Common myeloid progenitor, CD34-positive (primary cell): ENCODE measurements at regions not wholly inside any gene's neighbourhood (a gene's known extent, or its start where the extent isn't known, plus 50 kb on each side); places are given as distances from the start of the nearest gene placed in this dataset.

Experiments
- CTCF ChIA-PET: fragments of 350-600 bp; sonication (Branson Sonifier 250); formaldehyde crosslinking; loops from one replicate; lab custom pipeline; 2021; ENCODE audit warnings: antibody characterized with exemption; lab: Charles Lee
- POLR2A ChIA-PET: fragments of 350-600 bp; sonication (Branson Sonifier 250); formaldehyde crosslinking; loops from one replicate; lab custom pipeline; 2021; ENCODE audit warnings: antibody characterized with exemption; lab: Charles Lee
- DNase-seq, 3 donors: peaks; one replicate each; pipeline versions ENCODE4 v3.0.0 to v3.0.0-alpha.2; 2013
- H3K27ac ChIP-seq, 2 experiments: 1 replicate in 1 of 2; 2 replicates in 1 of 2; pipeline ENCODE4 v1.7.0; 2013; ENCODE audit warnings: inconsistent platforms in 2 of 2, low read length in 2 of 2, mild to moderate bottlenecking in 2 of 2, low read depth in 1 of 2, moderate library complexity in 1 of 2; ENCODE audit not compliant: severe bottlenecking in 2 of 2, insufficient read depth in 1 of 2, poor library complexity in 1 of 2
- H3K27me3 ChIP-seq, 5 experiments: replicated peaks in 2 of 5; 1 replicate in 3 of 5; 2 replicates in 2 of 5; pipeline versions ENCODE4 v1.6.1 to v1.7.0; 2013; ENCODE audit warnings: low read length in 4 of 5, mild to moderate bottlenecking in 2 of 5, moderate library complexity in 2 of 5, inconsistent platforms in 1 of 5; ENCODE audit not compliant: insufficient read depth in 5 of 5, control insufficient read depth in 4 of 5
- H3K36me3 ChIP-seq, 4 experiments: 1 replicate in 2 of 4; 2 replicates in 2 of 4; pipeline versions ENCODE4 v1.6.1 to v1.7.0; 2013; ENCODE audit warnings: low read length in 3 of 4, control low read depth in 1 of 4, mild to moderate bottlenecking in 1 of 4; ENCODE audit not compliant: control insufficient read depth in 4 of 4, insufficient read depth in 4 of 4
- H3K4me1 ChIP-seq, 4 experiments: 1 replicate in 3 of 4; 2 replicates in 1 of 4; pipeline versions ENCODE4 v1.6.1 to v1.7.1; 2013; ENCODE audit warnings: low read length in 3 of 4, mild to moderate bottlenecking in 3 of 4, control low read depth in 1 of 4, inconsistent platforms in 1 of 4, moderate library complexity in 1 of 4; ENCODE audit not compliant: control insufficient read depth in 4 of 4, insufficient read depth in 4 of 4; ENCODE audit errors: control extremely low read depth in 1 of 4
- H3K4me3 ChIP-seq, 7 experiments: 1 replicate in 4 of 7; 2 replicates in 3 of 7; pipeline versions ENCODE4 v1.5.1 to v1.7.0; 2013; ENCODE audit warnings: mild to moderate bottlenecking in 7 of 7, low read length in 6 of 7, moderate library complexity in 6 of 7, inconsistent platforms in 2 of 7, low read depth in 2 of 7, control low read depth in 1 of 7; ENCODE audit not compliant: insufficient read depth in 4 of 7, control insufficient read depth in 1 of 7; ENCODE audit errors: extremely low read depth in 1 of 7
- H3K9me3 ChIP-seq, 5 experiments: 1 replicate in 4 of 5; 2 replicates in 1 of 5; pipeline versions ENCODE4 v1.6.1 to v1.7.1; 2013; ENCODE audit warnings: low read length in 4 of 5, mild to moderate bottlenecking in 2 of 5, inconsistent platforms in 1 of 5, low read depth in 1 of 5, moderate library complexity in 1 of 5; ENCODE audit not compliant: control insufficient read depth in 4 of 5, insufficient read depth in 2 of 5; ENCODE audit errors: control extremely low read depth in 1 of 5
- WGBS: methylation state at CpG from one replicate; pipeline ENCODE4 v1.1.5; 2013; ENCODE audit not compliant: insufficient coverage; 5-methylcytosine and 5-hydroxymethylcytosine counted together

DNA sequence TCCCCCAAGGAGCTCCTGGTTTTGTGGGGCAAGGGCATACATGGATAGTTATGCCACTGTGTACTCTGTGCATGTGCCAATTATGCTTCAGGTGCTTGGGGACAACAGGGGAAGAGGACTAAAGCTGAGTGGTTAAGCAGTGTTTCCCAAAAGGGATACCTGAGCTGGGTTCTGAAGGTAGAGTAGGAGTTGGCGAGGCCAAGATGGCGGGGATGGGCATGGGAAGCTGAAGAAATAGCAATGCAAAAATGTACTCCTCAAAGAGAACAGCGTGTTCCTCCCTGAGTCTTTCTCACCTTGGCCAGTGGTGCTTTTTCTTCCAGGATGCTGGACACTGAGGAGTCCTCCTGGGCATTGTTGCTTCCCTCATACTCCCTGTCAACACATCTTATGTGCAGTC is 90.0 kb upstream of the LARGE1 start:
- no peaks in the 10 kb centered on the region for H3K27me3 ChIP-seq
- no peaks in the 10 kb centered on the region for H3K36me3 ChIP-seq
- 79% methylated on average over 3 of the region's 3 CpGs for WGBS
- H3K27ac ChIP-seq: no peak overlapping the region
- peaks cover 0 to 6% (median 0%) of the 10 kb centered on the region in 5 experiments for H3K9me3 ChIP-seq
- ChIA-PET CTCF (no interaction called here), POLR2A (no interaction called here)
- H3K4me1 ChIP-seq: no peaks in the 10 kb centered on the region
- DNase-seq: no peak
- no peak overlapping the region for H3K4me3 ChIP-seq

DNA sequence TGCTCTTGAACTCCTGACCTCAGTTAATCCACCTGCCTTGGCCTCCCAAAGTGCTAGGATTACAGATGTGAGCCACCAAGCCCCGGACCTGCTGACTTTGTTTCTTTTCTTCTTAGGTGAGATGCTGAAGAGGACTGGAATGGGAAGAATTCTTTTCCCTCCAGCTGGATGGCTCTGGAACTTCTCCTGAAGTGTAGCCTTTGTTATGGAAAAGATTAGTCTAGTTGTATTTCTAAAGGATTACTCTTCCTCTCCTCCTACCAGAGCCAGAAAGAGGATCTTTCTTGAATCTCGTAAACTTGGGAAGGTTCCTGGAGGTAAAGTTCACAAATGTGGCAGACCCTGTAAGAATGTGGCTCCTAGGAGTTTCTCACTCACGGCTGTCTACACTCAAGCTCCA is 95.4 kb upstream of the LARGE1 start:
- Histone ChIP-seq H3K4me3 (no peak overlapping the region), H3K9me3 (peaks cover 0 to 10% (median 2%) of the 10 kb centered on the region in 5 experiments), H3K27me3 (no peaks in the 10 kb centered on the region), H3K4me1 (no peaks in the 10 kb centered on the region), H3K27ac (no peak overlapping the region), H3K36me3 (no peaks in the 10 kb centered on the region)
- CTCF ChIA-PET: no interaction called here
- 92% methylated on average over 2 of the region's 3 CpGs for WGBS
- POLR2A ChIA-PET: no interaction called here
- no peak for DNase-seq

DNA sequence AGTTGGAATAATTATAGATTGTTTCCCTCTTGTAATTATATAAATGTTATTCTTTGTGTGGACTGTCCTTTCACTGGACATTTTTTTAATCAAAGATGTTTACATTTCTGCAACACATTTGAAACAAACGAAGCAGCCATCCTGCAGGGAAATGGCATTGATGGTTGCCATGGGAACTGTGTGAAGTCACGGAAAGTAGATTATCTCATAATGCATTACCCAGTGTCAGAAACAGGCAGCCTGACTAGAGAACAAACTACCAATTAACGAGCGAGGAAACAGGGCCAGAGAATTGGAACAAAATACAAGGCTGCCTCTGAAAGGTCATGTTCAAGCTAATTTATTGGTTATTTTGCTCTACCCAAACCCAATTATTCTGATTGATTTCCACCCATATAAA is 96.9 kb upstream of the LARGE1 start:
- Histone ChIP-seq H3K9me3 (peaks cover 0 to 10% (median 2%) of the 10 kb centered on the region in 5 experiments), H3K4me3 (no peak overlapping the region), H3K27me3 (no peaks in the 10 kb centered on the region), H3K27ac (no peak overlapping the region), H3K4me1 (no peaks in the 10 kb centered on the region), H3K36me3 (no peaks in the 10 kb centered on the region)
- POLR2A ChIA-PET: interaction anchor here (0.9 kb wide), 1 partner anchor 16 kb away, joined by 3 read pairs; no protein-coding TSS in a partner anchor
- 93% methylated on average over 3 of the region's 4 CpGs for WGBS
- CTCF ChIA-PET: no interaction called here
- no peak for DNase-seq

DNA sequence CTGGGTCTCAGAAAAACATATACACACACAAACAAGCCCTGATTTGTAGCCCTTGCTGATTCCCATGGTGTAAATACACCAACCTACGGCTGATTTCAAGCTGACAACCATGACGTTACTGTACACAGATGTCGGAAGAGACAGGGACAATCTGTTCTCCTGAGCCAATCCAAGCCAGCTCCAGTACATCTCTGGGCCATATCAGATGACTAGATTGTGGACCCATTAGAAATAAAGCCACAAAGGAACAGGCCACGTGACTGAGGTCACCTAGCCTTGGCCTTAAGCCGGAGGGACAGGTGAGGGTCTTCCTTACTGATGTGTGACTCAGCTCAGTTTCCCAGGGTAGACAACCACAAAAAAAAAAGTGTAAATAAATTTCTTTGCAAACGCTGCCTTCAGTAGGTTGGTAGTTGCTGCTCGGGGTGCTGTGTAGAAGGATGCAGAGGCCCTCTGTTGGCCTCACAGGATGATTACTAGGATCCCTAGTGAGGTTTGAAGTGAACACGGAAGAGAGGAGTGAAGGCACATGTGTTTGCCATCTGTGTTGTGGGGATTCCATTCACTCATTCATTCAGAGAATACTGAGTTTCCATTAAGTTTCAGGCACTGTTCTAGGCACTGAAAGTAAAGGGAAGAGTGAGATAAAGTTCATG is 99.0 kb upstream of the LARGE1 start:
- 85% methylated on average over 7 of the region's 8 CpGs for WGBS
- Histone ChIP-seq H3K4me1 (no peaks in the 10 kb centered on the region), H3K9me3 (peaks cover 0 to 8% (median 2%) of the 10 kb centered on the region in 5 experiments), H3K27me3 (no peaks in the 10 kb centered on the region), H3K36me3 (no peaks in the 10 kb centered on the region), H3K4me3 (no peak overlapping the region), H3K27ac (no peak overlapping the region)
- DNase-seq: no peak
- ChIA-PET POLR2A (no interaction called here), CTCF (no interaction called here)

DNA sequence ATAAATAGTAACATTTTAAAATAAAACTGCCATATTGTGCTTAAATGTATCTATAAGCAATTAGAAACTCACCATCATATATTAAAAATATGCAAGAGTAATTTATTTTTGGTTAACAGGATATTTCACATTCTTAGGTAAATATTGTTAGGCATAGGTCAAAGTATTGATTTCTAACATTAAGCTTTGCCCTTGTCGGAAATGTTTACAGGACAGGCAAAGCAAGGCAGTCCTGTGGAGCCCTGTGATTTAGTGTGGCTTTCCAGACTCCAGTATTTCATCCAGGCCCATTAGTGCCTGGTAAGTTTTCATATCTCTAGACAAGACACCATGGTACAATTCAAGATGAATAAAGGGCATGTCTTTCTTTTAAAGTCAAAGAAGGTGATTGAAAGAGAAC is 114.9 kb upstream of the LARGE1 start:
- no peaks in the 10 kb centered on the region for H3K9me3 ChIP-seq
- no peak for DNase-seq
- ChIA-PET CTCF (no interaction called here), POLR2A (no interaction called here)
- no peak overlapping the region for H3K27ac ChIP-seq
- no CpG with 5 or more reads among the region's 1 CpG for WGBS
- H3K36me3 ChIP-seq: no peaks in the 10 kb centered on the region
- no peaks in the 10 kb centered on the region for H3K4me1 ChIP-seq
- no peak overlapping the region for H3K4me3 ChIP-seq
- no peaks in the 10 kb centered on the region for H3K27me3 ChIP-seq

DNA sequence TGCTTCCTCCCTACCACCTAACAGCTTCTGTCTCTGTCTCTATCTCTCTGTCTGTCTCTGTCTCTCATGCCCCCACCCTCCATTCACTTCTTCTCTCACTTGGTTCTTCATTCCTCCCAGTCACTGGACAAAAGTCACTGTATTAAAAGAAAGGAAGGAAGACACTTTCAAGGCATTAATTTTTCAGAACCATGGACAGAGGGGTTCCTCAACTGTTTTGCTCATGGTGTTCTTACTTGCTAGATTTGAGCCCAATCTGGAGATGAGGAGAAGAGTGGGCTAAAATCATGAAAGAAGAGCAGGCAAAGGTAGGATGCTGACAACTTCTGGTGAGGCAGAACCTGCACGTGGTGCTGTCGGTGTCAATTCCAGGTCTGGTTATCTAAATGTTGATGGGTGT is 116.7 kb upstream of the LARGE1 start:
- no peaks in the 10 kb centered on the region for H3K27me3 ChIP-seq
- no peak for DNase-seq
- POLR2A ChIA-PET: no interaction called here
- H3K36me3 ChIP-seq: no peaks in the 10 kb centered on the region
- H3K9me3 ChIP-seq: no peaks in the 10 kb centered on the region
- 67% methylated on average over 1 of the region's 2 CpGs for WGBS
- H3K27ac ChIP-seq: no peak overlapping the region
- CTCF ChIA-PET: no interaction called here
- H3K4me1 ChIP-seq: no peaks in the 10 kb centered on the region
- H3K4me3 ChIP-seq: no peak overlapping the region

DNA sequence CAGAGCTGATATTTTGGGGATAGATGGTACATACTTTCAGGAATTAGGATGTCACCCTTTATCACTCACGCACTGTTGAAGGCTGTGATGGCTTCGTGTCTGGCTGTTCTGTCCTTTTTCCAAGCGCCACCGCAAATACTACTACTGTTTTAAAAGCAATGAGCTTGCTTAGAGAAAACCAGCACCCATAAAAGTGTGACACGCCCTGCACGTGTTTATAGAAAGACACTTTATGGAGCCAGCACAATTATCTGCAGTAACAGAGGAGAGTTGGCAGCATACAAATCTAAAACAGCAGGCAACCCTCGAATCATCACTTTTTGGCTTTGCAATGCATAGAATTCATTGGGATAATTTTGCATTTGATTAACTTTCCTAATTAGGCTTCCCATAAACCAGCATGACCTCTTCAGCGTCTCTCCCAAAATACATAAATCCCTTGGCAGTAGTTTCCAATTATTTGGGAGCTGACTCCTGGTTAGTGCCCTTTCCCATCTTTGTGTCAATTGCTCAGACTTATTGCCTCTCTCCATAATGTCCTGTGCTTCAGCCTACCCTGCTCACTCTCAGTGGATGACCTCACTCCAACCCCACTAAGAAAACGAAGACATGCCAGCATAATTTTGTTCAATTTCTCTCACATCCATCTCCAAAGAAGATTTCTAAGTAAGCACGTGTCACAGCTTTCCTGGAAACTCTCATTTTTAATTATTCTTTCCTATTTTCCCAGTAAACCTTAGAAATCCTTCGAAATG is 118.7 kb upstream of the LARGE1 start:
- H3K4me3 ChIP-seq: no peak overlapping the region
- POLR2A ChIA-PET: no interaction called here
- H3K27me3 ChIP-seq: no peaks in the 10 kb centered on the region
- no peaks in the 10 kb centered on the region for H3K9me3 ChIP-seq
- CTCF ChIA-PET: no interaction called here
- H3K27ac ChIP-seq: no peak overlapping the region
- no peak for DNase-seq
- 85% methylated on average over 10 of the region's 11 CpGs for WGBS
- H3K36me3 ChIP-seq: no peaks in the 10 kb centered on the region
- no peaks in the 10 kb centered on the region for H3K4me1 ChIP-seq
